HG03558 (cell line): ENCODE measurements at regions not wholly inside any gene's neighbourhood (a gene's known extent, or its start where the extent isn't known, plus 50 kb on each side); places are given as distances from the start of the nearest gene placed in this dataset.

ENCODE experiments used
- ATAC-seq: cut with Tn5 transposase; IDR thresholded peaks from one replicate; pipeline ENCODE4 v1.9.1; 2021; ENCODE audit warnings: moderate number of reproducible peaks; ENCODE audit not compliant: unreplicated experiment; ENCODE audit errors: extremely low read depth

DNA sequence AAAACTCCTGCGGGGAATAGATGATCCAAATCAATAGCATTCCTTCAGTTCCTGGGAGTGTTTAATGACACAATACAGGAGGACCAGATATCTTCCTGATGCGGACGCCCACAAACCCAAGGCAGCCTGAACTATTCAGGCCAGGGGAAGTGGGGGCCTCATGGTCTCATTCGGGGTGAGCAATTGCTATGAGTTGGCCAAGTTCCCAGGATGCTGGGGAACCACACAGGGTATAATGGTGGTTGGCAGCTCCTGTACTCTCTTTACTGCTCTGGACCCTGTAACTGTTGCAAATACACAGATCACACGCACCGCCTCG is 401.2 kb downstream of the IRS2 start:
- no peak for ATAC-seq

DNA sequence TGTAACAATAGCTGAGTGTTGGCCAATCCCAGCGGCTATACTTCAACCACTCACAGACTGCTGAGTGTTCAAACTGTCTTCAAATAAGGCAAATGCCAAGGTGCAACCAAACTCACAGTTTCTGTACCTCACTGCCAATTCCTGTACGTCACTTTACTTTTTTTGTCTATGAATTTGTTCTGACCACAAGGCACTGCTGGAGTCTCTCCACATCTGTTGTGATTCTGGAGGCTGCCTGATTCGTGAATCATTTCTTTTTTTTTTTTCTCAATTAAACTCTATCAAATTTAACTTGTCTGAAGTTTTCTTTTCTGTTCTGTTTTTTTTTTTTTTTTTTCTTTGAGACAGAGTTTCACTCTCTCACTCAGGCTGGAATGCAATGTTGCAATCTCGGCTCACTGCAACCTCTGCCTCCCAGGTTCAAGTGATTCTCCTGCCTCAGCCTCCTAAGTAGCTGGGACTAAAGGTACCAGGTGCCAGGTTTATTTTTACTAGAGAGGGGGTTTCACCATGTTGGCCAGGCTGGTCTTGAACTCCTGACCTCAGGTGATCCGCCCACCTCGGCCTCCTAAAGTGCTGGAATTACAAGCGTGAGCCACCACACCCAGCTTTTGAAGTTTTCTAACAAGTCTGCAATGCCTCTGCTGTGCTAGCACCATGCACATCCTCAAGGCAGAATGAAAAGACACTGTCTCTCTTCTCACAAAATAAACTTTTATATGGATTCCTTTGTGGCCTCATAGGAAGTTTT is 401.7 kb downstream of the IRS2 start:
- no peak for ATAC-seq

DNA sequence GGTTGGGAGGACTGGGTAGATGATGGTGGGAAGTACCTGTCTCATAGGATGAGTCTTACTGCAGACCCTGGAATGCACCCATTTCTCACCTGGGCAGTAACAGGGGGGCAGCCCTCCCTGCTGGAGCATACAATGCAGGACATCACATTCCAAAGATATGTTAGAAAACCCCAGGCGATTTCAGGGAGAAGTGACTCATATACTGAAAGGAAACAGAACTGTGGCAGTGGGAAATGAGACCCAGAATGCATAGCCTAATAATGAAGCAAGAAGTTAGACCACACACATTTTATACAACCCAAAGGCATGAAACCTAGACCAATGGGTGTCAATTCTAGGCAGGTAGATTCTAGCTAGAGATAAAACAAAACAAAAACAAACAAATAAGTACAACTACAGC is 402.7 kb downstream of the IRS2 start:
- ATAC-seq, result no peak

- ATAC-seq, result no peak
These were observed 404.7 kb downstream of the IRS2 start for GRCh38 chr13:109381546-109382180.

GRCh38 chr13:109380457-109380856 is 405.9 kb downstream of the IRS2 start:
- no peak for ATAC-seq

- no peak for ATAC-seq
These were observed 406.5 kb downstream of the IRS2 start for GRCh38 chr13:109379930-109380329.

DNA sequence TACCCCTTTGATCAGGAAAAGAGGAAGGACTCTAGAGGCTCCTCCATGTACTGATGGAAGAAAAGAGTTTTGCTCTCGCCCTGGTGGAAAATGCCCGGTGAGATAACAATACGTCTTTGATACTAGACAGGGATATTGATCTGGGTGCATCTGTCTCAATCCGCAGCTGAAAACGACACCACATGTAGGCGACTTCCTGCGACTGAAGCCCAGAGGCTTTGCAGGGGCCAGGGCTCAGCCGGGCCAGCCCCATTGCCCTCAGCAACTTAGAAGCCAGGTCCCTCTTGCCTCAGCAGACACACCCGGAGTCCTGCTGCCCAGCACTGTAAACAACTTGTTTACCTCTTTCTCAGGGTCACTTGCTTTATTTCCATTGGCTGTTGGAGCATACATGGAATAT is 409.4 kb downstream of the IRS2 start:
- ATAC-seq, result no peak

DNA sequence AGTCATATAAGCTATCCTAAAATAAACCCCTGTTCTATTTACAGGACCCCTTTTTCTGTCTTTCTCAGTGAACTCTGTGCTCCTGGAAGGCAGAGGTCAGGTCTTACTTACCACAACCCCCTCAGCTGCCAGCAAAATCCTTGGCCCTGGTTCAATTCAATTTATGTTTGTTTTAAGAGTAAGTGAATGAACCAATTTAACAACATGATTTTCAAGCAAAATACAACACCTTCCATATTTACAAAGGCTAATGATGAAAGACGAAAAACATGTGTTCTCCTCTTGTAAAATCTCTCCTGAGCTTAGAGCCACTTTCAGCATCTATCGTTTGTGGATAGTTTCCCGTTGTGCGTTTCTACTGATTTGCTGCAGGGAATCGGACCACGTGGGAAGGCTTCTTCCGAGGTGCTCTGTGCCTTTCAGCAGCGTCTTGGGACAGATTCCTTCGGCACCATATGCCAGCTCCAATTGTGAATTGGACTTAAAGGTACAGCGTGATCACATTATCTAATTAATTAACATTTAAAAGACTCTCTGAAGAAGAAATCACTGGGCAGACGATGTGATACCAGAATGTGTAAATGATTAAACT is 411.7 kb downstream of the IRS2 start:
- ATAC-seq, result no peak

GRCh38 chr13:109372666-109373065 is 413.7 kb downstream of the IRS2 start:
- ATAC-seq, result no peak

GRCh38 chr13:109371066-109371465 is 415.3 kb downstream of the IRS2 start:
- no peak for ATAC-seq

DNA sequence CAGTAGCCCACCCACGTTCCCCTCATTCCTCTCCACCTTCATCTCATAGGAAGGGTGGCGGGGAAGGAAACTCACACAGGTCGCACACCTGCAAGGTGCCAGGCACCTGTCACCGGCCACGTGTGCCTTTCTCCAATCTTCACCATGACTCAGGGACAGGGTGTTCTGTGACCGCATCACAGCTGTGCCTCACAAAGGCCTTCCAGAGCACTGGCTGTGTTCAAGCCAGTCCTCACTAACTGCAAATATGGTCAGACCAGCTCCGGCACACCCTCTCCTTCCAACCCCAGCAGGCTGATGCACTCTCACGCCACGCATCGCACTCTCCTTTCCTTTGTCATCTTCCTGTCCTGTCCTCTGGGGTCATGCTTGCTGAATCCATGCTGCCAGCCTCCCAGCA is 415.9 kb downstream of the IRS2 start:
- ATAC-seq, result no peak

GRCh38 chr13:109369353-109370052 is 416.9 kb downstream of the IRS2 start:
- ATAC-seq, result no peak

- no peak for ATAC-seq
These were observed 418.2 kb downstream of the IRS2 start for GRCh38 chr13:109368230-109368629.

- no peak for ATAC-seq
These were observed 419.9 kb downstream of the IRS2 start for GRCh38 chr13:109366525-109366924.

DNA sequence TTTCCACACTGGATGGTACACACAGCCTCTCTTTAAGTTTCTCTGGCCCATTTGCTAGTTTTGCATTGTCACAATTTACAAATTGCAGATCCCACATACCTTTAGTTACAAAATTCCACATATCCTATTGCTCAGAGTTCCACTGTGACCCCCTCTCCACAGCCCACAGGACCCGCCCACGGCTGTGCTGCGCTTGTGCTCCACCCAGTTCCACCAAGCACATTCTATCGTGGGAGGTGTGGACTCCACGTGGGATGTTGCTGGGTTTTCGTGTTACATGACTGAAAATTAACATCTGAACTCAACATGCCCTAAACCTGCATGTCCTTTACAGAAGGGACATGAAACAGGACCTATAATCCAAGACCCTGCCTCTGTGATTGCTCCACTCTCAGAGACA is 423.0 kb downstream of the IRS2 start:
- no peak for ATAC-seq

DNA sequence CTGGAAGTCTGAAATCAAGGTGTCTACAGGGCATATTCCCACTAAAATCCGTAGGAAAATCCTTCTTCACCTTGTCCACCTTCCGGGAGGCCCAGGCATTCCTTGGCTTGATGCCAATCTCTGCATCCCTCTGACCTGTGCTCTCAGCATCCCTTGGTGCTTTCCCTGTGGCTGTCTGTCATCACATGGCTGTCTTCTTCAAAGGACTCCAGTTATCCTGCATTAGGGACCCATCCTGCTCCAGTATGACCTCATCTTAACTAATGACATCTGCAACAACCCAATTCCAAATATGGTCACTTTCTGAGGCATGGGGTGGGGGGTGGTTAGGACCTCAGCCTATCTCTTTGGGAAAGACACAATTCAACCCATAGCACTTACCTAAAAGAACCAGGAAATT is 423.8 kb downstream of the IRS2 start:
- ATAC-seq, result no peak

- ATAC-seq, result no peak
These were observed 424.7 kb downstream of the IRS2 start for GRCh38 chr13:109361562-109362289.

- ATAC-seq, result no peak
These were observed 428.5 kb downstream of the IRS2 start for GRCh38 chr13:109357751-109358471.

DNA sequence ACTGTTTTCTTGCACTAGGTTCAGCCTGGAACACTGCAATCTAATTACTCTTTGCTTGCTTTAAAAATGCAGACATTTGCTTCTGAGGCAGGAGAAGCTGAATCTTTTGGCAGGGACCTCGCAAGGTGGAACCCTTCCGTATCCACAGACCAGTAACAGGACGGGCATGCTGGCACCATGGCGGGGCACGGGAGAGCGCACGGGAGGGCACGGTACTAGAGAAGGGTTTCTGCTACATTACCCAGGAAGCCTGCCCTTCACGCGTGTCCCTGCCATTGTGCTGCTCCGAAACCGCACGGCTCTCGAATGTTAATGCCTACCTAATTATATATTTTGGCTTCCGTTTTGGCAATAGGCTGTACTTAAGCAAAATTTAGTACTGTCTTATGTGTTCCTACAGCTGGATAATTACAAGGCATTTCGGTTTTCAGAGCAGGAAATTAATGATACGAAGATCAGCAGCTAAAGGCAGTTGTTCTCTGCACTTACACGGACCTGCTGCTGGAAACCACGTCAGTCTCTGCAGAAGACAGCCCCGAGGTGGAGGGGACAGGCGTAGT is 430.4 kb downstream of the IRS2 start:
- no peak for ATAC-seq

- no peak for ATAC-seq
These were observed 431.2 kb downstream of the IRS2 start for GRCh38 chr13:109355166-109355565.
